SK-N-SH treated with all-trans-retinoic acid at 6 μM for 48 hours (cell line): ENCODE measurements at regions not wholly inside any gene's neighbourhood (a gene's known extent, or its start where the extent isn't known, plus 50 kb on each side); places are given as distances from the start of the nearest gene placed in this dataset.

ENCODE experiments used
- ATAC-seq: fragments of 200-7000 bp; cut with Tn5 transposase; 3 replicates; pipeline ENCODE4 v1.9.1; 2020; ENCODE audit warnings: mild to moderate bottlenecking, moderate library complexity
- ARNTL ChIP-seq: fragments of 450-650 bp; formaldehyde crosslinking; IDR thresholded peaks from 2 replicates; pipeline ENCODE4 v1.5.0; 2020; ENCODE audit warnings: low read depth, mild to moderate bottlenecking, moderate library complexity, borderline replicate concordance
- BACH2 ChIP-seq: fragments of 250-450 bp; sonication (Bioruptor Pico); IDR thresholded peaks from 2 replicates; pipeline ENCODE4 v1.9.0; 2021; ENCODE audit warnings: mild to moderate bottlenecking, borderline replicate concordance
- ESRRG ChIP-seq: fragments of 250-450 bp; sonication (Bioruptor Pico); IDR thresholded peaks from 2 replicates; pipeline ENCODE4 v1.6.1; 2021; ENCODE audit warnings: mild to moderate bottlenecking
- GLIS3 ChIP-seq: fragments of 250-450 bp; sonication (Bioruptor Pico); IDR thresholded peaks from 2 replicates; pipeline ENCODE4 v1.5.0; 2020; ENCODE audit warnings: mild to moderate bottlenecking, moderate library complexity
- ISL1 ChIP-seq: fragments of 250-450 bp; sonication (Bioruptor Pico); IDR thresholded peaks from 2 replicates; pipeline ENCODE4 v2.1.2; 2022; ENCODE audit warnings: mild to moderate bottlenecking, moderate library complexity
- OSR1 ChIP-seq: fragments of 250-450 bp; sonication (Bioruptor Pico); IDR thresholded peaks from 2 replicates; pipeline ENCODE4 v1.8.0; 2022; ENCODE audit warnings: moderate library complexity, mild to moderate bottlenecking, inconsistent platforms
- PPARA ChIP-seq: fragments of 250-450 bp; sonication (Bioruptor Pico); IDR thresholded peaks from 2 replicates; pipeline ENCODE4 v1.5.0; 2020; ENCODE audit warnings: mild to moderate bottlenecking, borderline replicate concordance
- RARB ChIP-seq: fragments of 250-450 bp; sonication (Bioruptor Pico); IDR thresholded peaks from 2 replicates; pipeline ENCODE4 v1.8.0; 2021; ENCODE audit warnings: mild to moderate bottlenecking, moderate library complexity
- SNAI2 ChIP-seq: fragments of 250-450 bp; sonication (Bioruptor Pico); IDR thresholded peaks from 2 replicates; pipeline ENCODE4 v1.5.0; 2020; ENCODE audit warnings: mild to moderate bottlenecking, moderate library complexity
- TCF4 ChIP-seq: fragments of 250-450 bp; sonication (Bioruptor Pico); IDR thresholded peaks from 2 replicates; pipeline ENCODE4 v1.8.0; 2021; ENCODE audit warnings: mild to moderate bottlenecking, moderate library complexity, borderline replicate concordance
- TOX ChIP-seq: fragments of 250-450 bp; sonication (Bioruptor Pico); IDR thresholded peaks from 2 replicates; pipeline ENCODE4 v1.8.0; 2021; ENCODE audit warnings: mild to moderate bottlenecking, moderate library complexity, borderline replicate concordance
- TSHZ2 ChIP-seq: fragments of 250-450 bp; sonication (Bioruptor Pico); IDR thresholded peaks from 2 replicates; pipeline ENCODE4 v1.5.0; 2020; ENCODE audit warnings: mild to moderate bottlenecking, moderate library complexity
- ZFP3 ChIP-seq: fragments of 250-450 bp; sonication (Bioruptor Pico); IDR thresholded peaks from 2 replicates; pipeline ENCODE4 v1.5.0; 2020; ENCODE audit warnings: mild to moderate bottlenecking, moderate library complexity
- ZFP30 ChIP-seq: fragments of 450-650 bp; formaldehyde crosslinking; IDR thresholded peaks from 2 replicates; pipeline ENCODE4 v1.5.0; 2022; ENCODE audit warnings: mild to moderate bottlenecking, moderate library complexity
- ZNF70 ChIP-seq: fragments of 450-650 bp; formaldehyde crosslinking; IDR thresholded peaks from 2 replicates; pipeline ENCODE4 v1.5.0; 2020; ENCODE audit warnings: mild to moderate bottlenecking, moderate library complexity
- ZNF8 ChIP-seq: fragments of 450-650 bp; formaldehyde crosslinking; IDR thresholded peaks from 2 replicates; pipeline ENCODE4 v1.5.0; 2020; ENCODE audit warnings: mild to moderate bottlenecking, moderate library complexity
- TF ChIP-seq, protein P1 (sequence below): fragments of 250-450 bp; sonication (Bioruptor Pico); IDR thresholded peaks from 2 replicates; pipeline ENCODE4 v1.5.1; 2021; ENCODE audit warnings: mild to moderate bottlenecking, moderate library complexity
- TF ChIP-seq, protein P2 (sequence below): fragments of 250-450 bp; sonication (Bioruptor Pico); IDR thresholded peaks from 2 replicates; pipeline ENCODE4 v1.8.0; 2021; ENCODE audit warnings: low read depth, mild to moderate bottlenecking, moderate library complexity, borderline replicate concordance
- TF ChIP-seq, protein P3 (sequence below): fragments of 250-450 bp; sonication (Bioruptor Pico); IDR thresholded peaks from 2 replicates; pipeline ENCODE4 v1.5.1; 2020; ENCODE audit warnings: low read depth, mild to moderate bottlenecking, moderate library complexity

- TF ChIP-seq ARNTL (CRISPR knock-in tag), result no peak
- no peak for TF ChIP-seq TCF4 (CRISPR knock-in tag)
- no peak for TF ChIP-seq GLIS3 (CRISPR knock-in tag)
- no peak for ATAC-seq
Observed at GRCh38 chr4:156521631-156522030, 450.0 kb downstream of the PDGFC start.

DNA sequence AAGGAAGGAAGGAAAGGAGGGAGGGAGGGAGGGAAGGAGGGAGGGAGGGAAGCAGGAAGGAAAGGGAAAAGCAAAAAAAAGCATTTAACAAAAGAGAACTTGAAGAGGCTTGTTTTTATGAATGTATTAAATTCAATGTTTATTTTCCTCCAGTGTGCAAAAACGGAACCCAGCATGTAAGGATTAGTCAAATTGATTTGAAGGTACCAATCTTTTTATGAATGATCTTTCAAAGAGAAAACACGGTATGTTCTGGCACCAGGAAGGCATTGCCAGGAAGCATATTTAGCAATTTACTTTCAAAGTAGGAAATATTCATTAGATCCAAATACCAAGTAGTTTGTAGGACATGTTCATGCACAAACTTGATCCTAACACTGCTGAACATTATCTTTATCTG, 453.6 kb downstream of the PDGFC start:
- TF ChIP-seq GLIS3 (CRISPR knock-in tag), result no peak
- TF ChIP-seq TCF4 (CRISPR knock-in tag), result no peak
- TF ChIP-seq, protein P1, sequence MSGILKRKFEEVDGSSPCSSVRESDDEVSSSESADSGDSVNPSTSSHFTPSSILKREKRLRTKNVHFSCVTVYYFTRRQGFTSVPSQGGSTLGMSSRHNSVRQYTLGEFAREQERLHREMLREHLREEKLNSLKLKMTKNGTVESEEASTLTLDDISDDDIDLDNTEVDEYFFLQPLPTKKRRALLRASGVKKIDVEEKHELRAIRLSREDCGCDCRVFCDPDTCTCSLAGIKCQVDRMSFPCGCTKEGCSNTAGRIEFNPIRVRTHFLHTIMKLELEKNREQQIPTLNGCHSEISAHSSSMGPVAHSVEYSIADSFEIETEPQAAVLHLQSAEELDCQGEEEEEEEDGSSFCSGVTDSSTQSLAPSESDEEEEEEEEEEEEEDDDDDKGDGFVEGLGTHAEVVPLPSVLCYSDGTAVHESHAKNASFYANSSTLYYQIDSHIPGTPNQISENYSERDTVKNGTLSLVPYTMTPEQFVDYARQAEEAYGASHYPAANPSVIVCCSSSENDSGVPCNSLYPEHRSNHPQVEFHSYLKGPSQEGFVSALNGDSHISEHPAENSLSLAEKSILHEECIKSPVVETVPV (CRISPR knock-in tag), result no peak
- TF ChIP-seq, protein P2, sequence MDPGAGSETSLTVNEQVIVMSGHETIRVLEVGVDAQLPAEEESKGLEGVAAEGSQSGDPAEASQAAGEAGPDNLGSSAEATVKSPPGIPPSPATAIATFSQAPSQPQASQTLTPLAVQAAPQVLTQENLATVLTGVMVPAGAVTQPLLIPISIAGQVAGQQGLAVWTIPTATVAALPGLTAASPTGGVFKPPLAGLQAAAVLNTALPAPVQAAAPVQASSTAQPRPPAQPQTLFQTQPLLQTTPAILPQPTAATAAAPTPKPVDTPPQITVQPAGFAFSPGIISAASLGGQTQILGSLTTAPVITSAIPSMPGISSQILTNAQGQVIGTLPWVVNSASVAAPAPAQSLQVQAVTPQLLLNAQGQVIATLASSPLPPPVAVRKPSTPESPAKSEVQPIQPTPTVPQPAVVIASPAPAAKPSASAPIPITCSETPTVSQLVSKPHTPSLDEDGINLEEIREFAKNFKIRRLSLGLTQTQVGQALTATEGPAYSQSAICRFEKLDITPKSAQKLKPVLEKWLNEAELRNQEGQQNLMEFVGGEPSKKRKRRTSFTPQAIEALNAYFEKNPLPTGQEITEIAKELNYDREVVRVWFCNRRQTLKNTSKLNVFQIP (CRISPR knock-in tag), result no peak
- no peak for TF ChIP-seq ZFP30
- no peak for TF ChIP-seq ZNF70
- TF ChIP-seq TSHZ2 (CRISPR knock-in tag), result no peak
- no peak for TF ChIP-seq RARB
- TF ChIP-seq ISL1, result no peak
- no peak for TF ChIP-seq PPARA
- ATAC-seq, result no peak

DNA sequence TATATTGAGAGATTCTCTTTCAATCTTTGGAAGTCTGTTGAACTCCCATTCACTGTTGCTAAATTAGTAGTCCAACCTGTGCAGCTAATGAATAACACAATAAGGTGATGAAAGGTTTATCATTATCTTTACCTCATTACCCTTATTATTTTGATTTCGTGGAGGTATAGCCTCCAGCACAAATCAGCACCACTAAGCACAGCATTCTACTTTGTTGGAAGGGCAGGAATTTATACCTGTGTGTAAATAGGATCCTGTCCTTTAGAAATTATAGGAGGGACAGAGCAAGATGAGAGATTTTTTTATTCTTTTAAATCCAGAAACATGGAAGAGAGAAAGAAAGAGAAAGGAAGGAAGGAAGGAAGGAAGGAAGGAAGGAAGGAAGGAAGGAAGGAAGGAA, 454.1 kb downstream of the PDGFC start:
- ATAC-seq, result no peak

DNA sequence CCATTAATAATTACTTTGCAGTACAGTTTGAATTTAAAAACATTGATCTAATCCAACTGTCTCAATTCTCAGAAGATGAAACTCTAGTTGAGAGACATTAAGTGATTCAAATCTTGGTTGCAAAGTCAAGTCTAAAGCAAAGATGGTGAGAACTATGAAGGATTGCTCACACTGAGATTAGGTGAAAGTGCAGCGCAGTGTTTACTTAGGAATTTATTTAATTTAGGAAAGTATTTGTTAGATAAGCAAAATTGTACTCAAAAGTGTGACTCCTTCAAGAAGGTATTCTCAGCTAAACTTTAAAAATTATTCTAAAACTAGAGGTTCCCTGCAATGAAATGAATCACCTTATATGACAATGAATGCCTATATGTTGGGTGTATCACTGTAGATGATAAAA, 454.9 kb downstream of the PDGFC start:
- TF ChIP-seq ESRRG (CRISPR knock-in tag) (no peak), ISL1 (no peak), TCF4 (CRISPR knock-in tag) (no peak), GLIS3 (CRISPR knock-in tag) (no peak), RARB (no peak), BACH2 (no peak), ZNF70 (no peak)
- TF ChIP-seq, protein P3, sequence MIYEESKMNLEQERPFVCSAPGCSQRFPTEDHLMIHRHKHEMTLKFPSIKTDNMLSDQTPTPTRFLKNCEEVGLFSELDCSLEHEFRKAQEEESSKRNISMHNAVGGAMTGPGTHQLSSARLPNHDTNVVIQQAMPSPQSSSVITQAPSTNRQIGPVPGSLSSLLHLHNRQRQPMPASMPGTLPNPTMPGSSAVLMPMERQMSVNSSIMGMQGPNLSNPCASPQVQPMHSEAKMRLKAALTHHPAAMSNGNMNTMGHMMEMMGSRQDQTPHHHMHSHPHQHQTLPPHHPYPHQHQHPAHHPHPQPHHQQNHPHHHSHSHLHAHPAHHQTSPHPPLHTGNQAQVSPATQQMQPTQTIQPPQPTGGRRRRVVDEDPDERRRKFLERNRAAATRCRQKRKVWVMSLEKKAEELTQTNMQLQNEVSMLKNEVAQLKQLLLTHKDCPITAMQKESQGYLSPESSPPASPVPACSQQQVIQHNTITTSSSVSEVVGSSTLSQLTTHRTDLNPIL (CRISPR knock-in tag), result no peak
- ATAC-seq, result no peak

More for the DNA sequence above, 454.1 kb downstream of the PDGFC start:
- no peak for TF ChIP-seq TOX (CRISPR knock-in tag)
- TF ChIP-seq ZNF8 (CRISPR knock-in tag), result no peak
- TF ChIP-seq ZFP3 (CRISPR knock-in tag), result no peak
- TF ChIP-seq OSR1, result no peak
- TF ChIP-seq ESRRG (CRISPR knock-in tag), result no peak
- TF ChIP-seq, protein P2 (CRISPR knock-in tag), result no peak
- no peak for TF ChIP-seq RARB
- TF ChIP-seq ZNF70, result no peak
- TF ChIP-seq, protein P3 (CRISPR knock-in tag), result no peak
- no peak for TF ChIP-seq SNAI2 (CRISPR knock-in tag)
